ENCODE measurements at regions not wholly inside any gene's neighbourhood (a gene's known extent, or its start where the extent isn't known, plus 50 kb on each side); places are given as distances from the start of the nearest gene placed in this dataset.

GRCh38 chr2:121164042-121164441 lies 121.0 kb downstream of the TFCP2L1 start:
- Histone ChIP-seq H2AFZ (ENCODE audit: low read depth) (no peak overlapping the region), H3K4me2 (no peak overlapping the region), H3K27me3 (ENCODE audit: insufficient read depth, low read depth) (no peaks in the 10 kb centered on the region), H3K79me2 (ENCODE audit: insufficient read depth, low read depth) (no peaks in the 10 kb centered on the region), H4K20me1 (ENCODE audit: insufficient read depth) (no peaks in the 10 kb centered on the region), H3K9ac (no peak overlapping the region), H3K27ac (no peak overlapping the region), H3K4me3 (IDR thresholded peaks at IDR 0.05; ENCODE audit: insufficient read depth, low read depth, low read length) (no peak overlapping the region), H3K36me3 (ENCODE audit: insufficient read depth) (no peaks in the 10 kb centered on the region), H3K4me1 (ENCODE audit: low read depth, poor library complexity, severe bottlenecking) (no peaks in the 10 kb centered on the region)
- TF ChIP-seq CTCF (conservative IDR thresholded peaks at IDR 0.05; ENCODE audit: low read depth, low read length), result no peak

- no peak overlapping the region for H3K27ac ChIP-seq
- TF ChIP-seq CTCF (conservative IDR thresholded peaks at IDR 0.05; ENCODE audit: low read depth, low read length), result no peak
Observed at GRCh38 chr2:121165038-121165542, 119.9 kb downstream of the TFCP2L1 start.

More at GRCh38 chr2:121165038-121165542, 119.9 kb downstream of the TFCP2L1 start:
- Histone ChIP-seq H3K36me3 (ENCODE audit: insufficient read depth) (no peaks in the 10 kb centered on the region), H3K4me2 (no peak overlapping the region), H3K79me2 (ENCODE audit: insufficient read depth, low read depth) (no peaks in the 10 kb centered on the region), H2AFZ (ENCODE audit: low read depth) (no peak overlapping the region), H3K9ac (no peak overlapping the region), H3K4me3 (IDR thresholded peaks at IDR 0.05; ENCODE audit: insufficient read depth, low read depth, low read length) (no peak overlapping the region), H4K20me1 (ENCODE audit: insufficient read depth) (no peaks in the 10 kb centered on the region), H3K4me1 (ENCODE audit: low read depth, poor library complexity, severe bottlenecking) (no peaks in the 10 kb centered on the region), H3K27me3 (ENCODE audit: insufficient read depth, low read depth) (no peaks in the 10 kb centered on the region)

Measured in KMS-11 (cell line).